ENCODE measurements at regions not wholly inside any gene's neighbourhood (a gene's known extent, or its start where the extent isn't known, plus 50 kb on each side); places are given as distances from the start of the nearest gene placed in this dataset.
"Not testable (repeated sequence)": the region's sequence is repeated elsewhere in the genome, so short reads cannot be mapped to it uniquely, and the experiment has no call there.

- intact Hi-C loops (cut with micrococcal nuclease): no loop called here
Observed at GRCh38 chrY:18958846-18959245, 185.3 kb upstream of the HSFY2 start.

DNA sequence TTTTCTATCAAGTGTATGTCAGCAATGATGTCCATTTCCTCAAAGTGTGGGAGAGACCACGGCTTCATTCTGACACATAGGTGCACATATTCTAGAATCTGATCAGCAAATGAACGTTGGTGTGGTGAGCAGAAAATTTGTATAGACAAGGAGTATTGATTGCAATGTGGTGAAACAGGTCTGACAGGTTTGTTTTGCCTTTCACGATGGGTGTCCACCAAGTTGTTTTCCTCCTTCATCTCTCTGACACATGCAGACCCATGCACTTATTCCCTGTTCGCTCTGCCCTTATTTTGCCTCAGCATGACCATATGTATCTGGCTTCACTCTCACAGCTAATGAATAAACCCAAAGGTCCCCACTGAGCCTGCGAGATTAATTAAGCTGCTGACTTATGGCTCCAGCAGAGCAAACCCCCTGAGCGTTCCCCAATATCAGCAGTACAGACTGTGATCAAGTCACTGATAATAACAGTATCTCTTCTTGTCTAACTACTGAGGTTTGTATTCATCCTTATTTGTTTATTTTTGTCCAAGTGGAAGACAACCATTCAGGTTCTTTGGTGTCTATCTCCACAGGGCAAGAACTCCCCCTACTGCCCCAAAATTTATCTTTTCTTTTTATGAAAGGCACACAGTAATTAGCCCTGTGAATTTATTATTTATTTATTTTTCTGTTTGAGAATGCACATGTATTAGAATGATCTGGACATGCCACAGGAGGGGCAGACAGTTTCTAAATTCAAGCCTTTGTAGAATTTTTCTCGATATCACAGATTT lies 178.3 kb upstream of the HSFY2 start:
- intact Hi-C loops (cut with micrococcal nuclease): no loop called here

DNA sequence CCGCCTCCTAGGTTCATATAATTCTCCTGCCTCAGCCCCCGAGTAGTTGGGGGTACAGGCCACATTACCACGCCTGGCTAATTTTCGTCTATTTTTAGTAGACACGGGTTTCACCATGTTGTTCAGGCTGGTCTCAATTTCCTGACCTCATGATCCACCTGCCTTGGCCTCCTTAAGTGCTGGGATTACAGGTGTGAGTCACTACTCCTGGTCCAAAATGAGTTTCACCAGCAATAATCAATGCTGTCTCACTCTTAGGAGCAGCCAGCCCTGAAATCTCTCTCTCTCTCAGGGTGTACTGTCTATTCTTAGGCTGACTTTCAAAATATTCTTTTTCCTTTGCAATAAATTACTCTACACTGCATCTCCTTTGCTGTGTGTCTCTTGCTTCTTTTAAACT lies 177.5 kb upstream of the HSFY2 start:
- intact Hi-C loops (cut with micrococcal nuclease): no loop called here

DNA sequence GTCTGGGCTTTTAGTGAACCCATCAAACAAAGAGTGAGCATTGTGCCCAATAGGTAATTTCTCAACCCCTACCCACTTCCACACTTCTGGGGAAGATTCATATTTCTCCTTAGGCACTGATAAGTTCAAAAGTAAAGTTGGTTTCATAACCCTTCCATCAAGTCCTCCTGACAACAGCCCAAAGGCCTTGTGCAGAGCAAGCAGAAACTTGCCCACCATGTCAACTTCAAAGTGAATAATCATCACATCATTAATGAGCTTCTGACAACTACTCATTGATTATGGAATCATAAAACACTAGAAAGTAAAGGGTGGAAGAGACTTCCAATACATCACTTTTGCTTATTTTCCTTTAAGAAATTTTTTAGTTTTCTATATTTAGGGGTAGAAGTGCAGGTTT lies 163.3 kb upstream of the HSFY2 start:
- intact Hi-C loops (cut with micrococcal nuclease): no loop called here

DNA sequence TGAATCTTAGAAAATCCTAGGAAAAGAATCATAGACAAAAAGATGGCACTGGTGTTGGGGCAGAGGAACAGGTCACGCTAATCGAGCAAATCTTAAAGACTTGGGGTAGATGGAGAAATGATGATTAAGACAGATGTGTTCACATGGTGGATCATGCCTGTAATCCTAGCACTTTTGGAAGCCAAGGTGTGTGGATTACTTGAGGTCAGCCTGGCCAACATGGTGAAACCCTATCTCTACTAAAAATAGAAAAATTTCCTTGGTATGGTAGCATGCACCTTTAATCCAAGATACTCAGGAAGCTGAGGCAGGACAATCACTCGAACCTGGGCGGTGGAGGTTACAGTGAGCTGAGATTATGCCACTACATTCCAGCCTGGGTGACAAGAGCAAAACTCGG lies 145.7 kb upstream of the HSFY2 start:
- intact Hi-C loops (cut with micrococcal nuclease): no loop called here

- intact Hi-C loops (cut with micrococcal nuclease): no loop called here
Observed at GRCh38 chrY:18912846-18913245, 139.3 kb upstream of the HSFY2 start.

- intact Hi-C loops (cut with micrococcal nuclease): no loop called here
Observed at GRCh38 chrY:18909846-18910245, 136.3 kb upstream of the HSFY2 start.

GRCh38 chrY:18906198-18906597 lies 132.7 kb upstream of the HSFY2 start:
- intact Hi-C loops (cut with micrococcal nuclease): not testable (repeated sequence)

DNA sequence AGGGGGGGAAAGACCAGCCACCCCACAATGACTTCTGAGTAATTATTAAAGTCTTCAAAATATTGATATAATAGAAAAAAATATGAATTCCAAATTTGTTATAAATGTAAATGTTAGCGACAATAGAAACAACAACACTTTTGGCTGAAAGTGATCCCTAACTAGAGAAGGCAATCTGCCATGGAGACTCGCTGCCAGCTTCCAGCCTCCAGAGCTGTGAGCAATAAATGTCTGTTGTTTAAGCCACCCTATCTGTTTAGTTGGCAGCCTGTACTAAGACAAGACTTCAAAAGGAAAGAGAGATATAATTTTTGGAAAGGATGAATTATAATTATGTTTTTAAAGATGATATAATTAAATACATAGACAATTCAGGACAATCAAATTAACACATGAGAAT lies 130.8 kb upstream of the HSFY2 start:
- intact Hi-C loops (cut with micrococcal nuclease): no loop called here

DNA sequence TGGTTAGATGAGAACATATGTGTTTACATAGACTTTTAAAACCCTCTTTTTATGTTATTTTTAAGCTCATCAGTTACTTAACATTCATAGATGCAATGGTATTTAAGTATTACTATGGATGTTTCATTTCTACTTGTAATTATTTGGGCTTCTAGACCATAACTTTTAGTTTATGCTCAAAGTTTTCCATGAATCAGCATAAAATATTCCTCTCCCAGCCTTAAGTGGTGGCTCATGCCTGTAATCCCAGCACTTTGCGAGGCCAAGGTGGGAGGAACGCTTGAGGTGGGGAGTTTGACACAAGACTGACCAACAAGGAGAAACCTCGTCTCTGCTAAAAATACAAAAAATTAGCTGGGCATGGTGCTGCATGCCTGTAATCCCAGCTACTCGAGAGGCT lies 118.5 kb upstream of the HSFY2 start:
- intact Hi-C loops (cut with micrococcal nuclease): no loop called here

GRCh38 chrY:18889548-18889947 lies 116.0 kb upstream of the HSFY2 start:
- intact Hi-C loops (cut with micrococcal nuclease): no loop called here

DNA sequence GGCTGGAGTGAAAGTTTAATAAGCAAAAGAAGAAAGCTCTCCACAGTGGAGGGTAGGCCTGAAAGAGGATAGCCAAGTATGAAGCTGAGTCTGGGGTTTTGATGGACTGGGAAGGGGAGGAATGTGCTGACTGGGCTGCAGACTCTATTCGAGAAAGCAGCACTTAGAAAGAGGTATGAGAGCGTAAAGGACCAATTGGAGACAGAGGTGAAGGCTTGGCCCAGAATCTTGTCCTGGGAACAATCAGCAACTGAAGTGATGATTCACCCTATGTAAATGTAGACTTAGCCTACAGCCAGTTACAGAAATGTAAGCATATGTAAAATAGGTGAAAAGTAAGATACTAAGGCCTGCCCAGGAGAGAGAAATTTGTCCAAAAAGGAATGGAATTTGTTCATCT lies 111.2 kb upstream of the HSFY2 start:
- intact Hi-C loops (cut with micrococcal nuclease): no loop called here

- intact Hi-C loops (cut with micrococcal nuclease): not testable (repeated sequence)
Observed at GRCh38 chrY:18869145-18869544, 95.6 kb upstream of the HSFY2 start.

DNA sequence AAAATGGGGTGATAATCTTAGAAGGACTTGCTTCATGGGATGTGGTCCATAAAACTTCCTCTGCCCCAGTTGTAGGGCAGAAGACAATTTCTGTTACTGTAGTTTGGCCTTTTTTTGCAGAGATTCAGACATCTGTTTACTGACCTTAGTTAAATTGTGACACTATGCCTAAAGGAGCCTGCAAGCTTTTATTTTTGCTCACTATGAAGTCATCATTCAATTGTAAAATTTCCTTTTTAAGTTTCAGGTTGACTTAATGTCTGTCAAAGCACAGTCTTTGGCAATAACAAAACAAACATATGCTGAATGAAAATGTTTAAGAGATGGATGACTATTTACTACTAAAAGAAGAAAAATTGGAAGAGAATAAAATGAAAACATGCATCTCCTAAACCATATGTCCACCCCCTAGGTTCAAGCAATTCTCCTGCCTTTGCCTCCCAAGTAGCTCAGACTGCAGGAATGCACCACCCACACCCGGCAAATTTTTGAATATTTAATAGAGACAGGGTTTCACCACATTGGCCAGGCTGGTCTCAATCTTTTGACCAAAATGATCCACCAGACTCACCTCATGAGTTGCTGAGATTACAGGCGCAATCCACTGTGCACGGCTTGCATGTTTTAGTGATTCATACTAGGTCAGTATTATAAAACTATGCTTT lies 93.5 kb upstream of the HSFY2 start:
- intact Hi-C loops (cut with micrococcal nuclease): not testable (repeated sequence)

DNA sequence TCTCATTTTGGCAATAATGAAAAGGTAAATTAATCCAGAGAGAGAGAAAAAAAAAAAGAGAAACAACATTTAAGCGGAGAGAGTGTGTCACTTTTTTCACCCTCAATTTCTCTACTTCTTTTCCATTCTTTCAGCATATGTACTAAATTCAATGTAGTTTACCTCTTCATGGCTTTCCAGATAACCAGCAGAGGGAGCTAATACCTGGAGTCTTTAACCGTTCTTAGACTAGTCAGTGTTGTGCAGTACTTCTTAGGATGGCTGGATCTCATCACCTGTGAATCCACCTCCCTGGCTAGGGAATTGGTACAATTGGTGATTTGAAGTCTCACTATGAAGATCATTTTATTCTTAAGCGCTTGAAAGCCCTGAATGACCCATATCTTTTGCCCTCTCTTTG lies 87.3 kb upstream of the HSFY2 start:
- intact Hi-C loops (cut with micrococcal nuclease): not testable (repeated sequence)

DNA sequence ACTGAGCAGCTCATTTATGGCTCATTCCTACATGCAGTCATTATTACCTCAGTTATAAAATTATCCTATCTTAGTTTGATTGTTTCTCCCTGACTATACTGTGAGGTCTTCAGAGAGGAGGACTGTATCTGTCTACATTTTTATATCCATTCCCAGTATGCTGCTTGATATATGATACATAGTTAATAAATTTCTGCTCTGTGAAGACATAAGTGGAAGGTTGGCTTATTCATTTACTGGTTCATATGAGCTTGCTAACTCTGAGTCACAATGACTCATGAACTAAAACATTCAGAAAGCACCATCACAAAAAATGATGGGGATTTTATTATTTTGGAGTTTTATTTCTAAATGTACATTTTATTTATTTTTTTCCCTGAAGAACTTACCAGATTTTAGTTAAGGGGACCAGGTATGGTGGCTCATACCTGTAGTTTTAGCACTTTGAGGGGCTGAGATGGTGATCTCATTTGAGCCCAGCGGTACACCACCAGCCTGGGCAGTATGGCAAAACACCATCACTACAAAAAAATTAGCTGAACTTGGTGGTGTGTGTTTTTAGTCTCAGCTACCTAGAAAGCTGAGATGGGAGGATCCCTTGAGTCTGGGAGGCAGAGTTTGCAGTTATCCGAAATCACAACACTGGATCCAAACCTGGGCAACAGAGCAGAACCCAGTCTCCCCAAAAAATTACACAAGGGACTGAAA lies 85.1 kb upstream of the HSFY2 start:
- intact Hi-C loops (cut with micrococcal nuclease): not testable (repeated sequence)

GRCh38 chrY:18855184-18855583 lies 81.6 kb upstream of the HSFY2 start:
- intact Hi-C loops (cut with micrococcal nuclease): not testable (repeated sequence)

DNA sequence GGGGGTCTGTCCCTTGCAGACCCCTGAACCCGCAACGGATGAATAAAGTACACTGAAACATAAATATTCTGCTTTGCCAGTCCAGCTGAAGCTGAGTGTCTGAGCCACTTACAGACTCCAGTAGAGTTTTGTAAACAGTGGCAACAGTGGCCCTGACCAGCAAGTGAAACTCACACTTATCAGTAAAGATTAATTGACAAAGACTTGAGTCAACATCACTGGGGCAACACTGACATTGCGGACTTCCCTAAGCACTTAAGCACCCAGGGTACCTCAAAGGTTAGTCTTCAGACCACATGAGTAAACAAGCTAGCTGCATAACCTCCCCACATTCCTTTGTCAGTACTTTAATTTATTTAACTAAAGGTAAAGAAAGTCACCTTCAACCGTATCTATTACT lies 79.8 kb upstream of the HSFY2 start:
- intact Hi-C loops (cut with micrococcal nuclease): not testable (repeated sequence)

DNA sequence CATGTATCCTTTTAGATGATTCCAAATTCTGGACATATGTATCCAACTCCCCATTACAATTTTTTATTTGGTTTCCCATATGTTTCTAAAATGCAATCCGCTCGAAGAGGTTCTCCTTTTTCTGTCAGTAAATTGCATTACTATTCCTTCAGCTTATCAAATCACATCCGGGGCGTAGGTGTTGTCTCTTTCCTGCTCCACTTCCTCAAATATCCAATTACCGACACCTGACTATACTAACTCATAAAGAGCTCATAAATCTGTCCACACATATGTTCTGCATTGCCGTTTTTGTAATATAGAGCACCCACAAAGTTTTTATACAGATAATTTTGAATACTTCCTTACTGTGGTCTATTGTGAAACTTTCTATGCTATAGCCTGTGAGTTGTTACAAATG lies 63.1 kb upstream of the HSFY2 start:
- intact Hi-C loops (cut with micrococcal nuclease): not testable (repeated sequence)

Measured in T-helper 2 cell treated with Interferon-gamma antibody and Interleukin-4, amounts not matched to agents 100 ng/mL and 5 ng/mL, for 36 hours (primary cell).